ENCODE measurements at regions not wholly inside any gene's neighbourhood (a gene's known extent, or its start where the extent isn't known, plus 50 kb on each side); places are given as distances from the start of the nearest gene placed in this dataset.
A peak's percentile ranks its signal among the peaks of the same experiment; 100 is the strongest.

DNA sequence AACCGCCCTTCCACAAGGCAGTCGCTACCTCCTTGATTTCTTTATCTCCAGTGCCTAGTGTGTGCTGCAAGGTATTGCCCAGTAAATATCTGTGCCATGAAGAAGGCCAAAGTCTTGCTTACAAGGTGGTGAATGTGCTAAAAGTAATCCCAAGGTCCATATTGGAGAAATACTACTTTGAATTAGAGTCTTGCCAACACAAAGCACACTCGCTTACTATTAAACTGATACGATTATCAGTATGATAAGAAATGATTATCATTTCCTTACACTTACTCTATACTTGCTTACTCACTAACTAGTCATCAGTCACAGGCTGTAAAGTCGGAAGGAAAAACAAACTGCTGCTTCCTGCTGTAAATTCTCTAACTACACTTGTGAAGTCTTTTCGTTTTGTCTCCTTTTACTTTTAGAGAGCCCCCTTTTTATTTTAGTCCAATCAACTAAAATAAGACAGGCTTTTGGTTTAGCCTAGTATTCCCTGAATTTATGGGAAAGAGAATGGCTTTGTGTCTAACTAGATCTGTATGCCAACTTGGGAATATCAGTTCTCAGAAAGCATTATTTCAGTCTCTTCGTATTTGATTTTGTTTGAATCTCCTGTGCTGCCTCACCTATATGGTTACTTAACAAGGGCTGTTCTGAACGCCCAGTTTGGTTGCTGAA lies 107.1 kb upstream of the TSC22D2 start:
- no peaks in the 10 kb centered on the region for H3K9me3 ChIP-seq (ENCODE audit: control insufficient read depth, low read depth, low read length)
- no peak overlapping the region for H2AFZ ChIP-seq (ENCODE audit: control insufficient read depth, low read length)
- no peaks in the 10 kb centered on the region for H3K27me3 ChIP-seq (ENCODE audit: control insufficient read depth, extremely low read depth, insufficient read depth, low read length)
- dilution Hi-C loops (cut with MboI; ENCODE audit: extremely low pct_ligation_motif_present, low sequenced_read_pairs) = no loop called here
- H3K4me2 ChIP-seq (ENCODE audit: control insufficient read depth, extremely low read depth, insufficient read depth, low read depth, low read length) = peak overlapping the region; percentile 39
- DNase-seq (ENCODE audit: low read depth, low spot score) (no peak), FAIRE-seq (peak; percentile 74)
- H3K36me3 ChIP-seq (ENCODE audit: control insufficient read depth in 2 of 2, extremely low read depth in 1 of 2, insufficient read depth in 2 of 2, low read length in 2 of 2) = no peaks in the 10 kb centered on the region
- no peak overlapping the region for H3K4me3 ChIP-seq (ENCODE audit: control insufficient read depth in 2 of 3, extremely low read depth in 1 of 3, insufficient read depth in 2 of 3, low read depth in 1 of 3, low read length in 3 of 3)
- peaks cover 12% of the 10 kb centered on the region for H3K4me1 ChIP-seq (ENCODE audit: control insufficient read depth, extremely low read depth, insufficient read depth, low read length)
- H3K9ac ChIP-seq (ENCODE audit: control insufficient read depth, extremely low read depth, insufficient read depth, low read length) = no peak overlapping the region
- TF ChIP-seq EZH2 (IDR thresholded peaks at IDR 0.05; ENCODE audit: low read length) = no peak
- TF ChIP-seq, protein P1, sequence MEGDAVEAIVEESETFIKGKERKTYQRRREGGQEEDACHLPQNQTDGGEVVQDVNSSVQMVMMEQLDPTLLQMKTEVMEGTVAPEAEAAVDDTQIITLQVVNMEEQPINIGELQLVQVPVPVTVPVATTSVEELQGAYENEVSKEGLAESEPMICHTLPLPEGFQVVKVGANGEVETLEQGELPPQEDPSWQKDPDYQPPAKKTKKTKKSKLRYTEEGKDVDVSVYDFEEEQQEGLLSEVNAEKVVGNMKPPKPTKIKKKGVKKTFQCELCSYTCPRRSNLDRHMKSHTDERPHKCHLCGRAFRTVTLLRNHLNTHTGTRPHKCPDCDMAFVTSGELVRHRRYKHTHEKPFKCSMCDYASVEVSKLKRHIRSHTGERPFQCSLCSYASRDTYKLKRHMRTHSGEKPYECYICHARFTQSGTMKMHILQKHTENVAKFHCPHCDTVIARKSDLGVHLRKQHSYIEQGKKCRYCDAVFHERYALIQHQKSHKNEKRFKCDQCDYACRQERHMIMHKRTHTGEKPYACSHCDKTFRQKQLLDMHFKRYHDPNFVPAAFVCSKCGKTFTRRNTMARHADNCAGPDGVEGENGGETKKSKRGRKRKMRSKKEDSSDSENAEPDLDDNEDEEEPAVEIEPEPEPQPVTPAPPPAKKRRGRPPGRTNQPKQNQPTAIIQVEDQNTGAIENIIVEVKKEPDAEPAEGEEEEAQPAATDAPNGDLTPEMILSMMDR (optimal IDR thresholded peaks at IDR 0.05 in 1 of 3, IDR thresholded peaks at IDR 0.05 in 1 of 3, conservative IDR thresholded peaks at IDR 0.05 in 1 of 3; ENCODE audit: extremely low read depth in 1 of 3, insufficient read depth in 2 of 3, low read length in 3 of 3) = no peak
- no peaks in the 10 kb centered on the region for H4K20me1 ChIP-seq (ENCODE audit: control insufficient read depth, extremely low read depth, insufficient read depth, low read length)
- H3K79me2 ChIP-seq (ENCODE audit: control insufficient read depth, insufficient read depth, low read length) = no peaks in the 10 kb centered on the region
- peak overlapping the region; percentile 45 for H3K27ac ChIP-seq (ENCODE audit: control insufficient read depth, insufficient read depth, low read length)
- no peaks in the 10 kb centered on the region for H3K9me1 ChIP-seq (ENCODE audit: control insufficient read depth, extremely low read depth, insufficient read depth, low read length)

DNA sequence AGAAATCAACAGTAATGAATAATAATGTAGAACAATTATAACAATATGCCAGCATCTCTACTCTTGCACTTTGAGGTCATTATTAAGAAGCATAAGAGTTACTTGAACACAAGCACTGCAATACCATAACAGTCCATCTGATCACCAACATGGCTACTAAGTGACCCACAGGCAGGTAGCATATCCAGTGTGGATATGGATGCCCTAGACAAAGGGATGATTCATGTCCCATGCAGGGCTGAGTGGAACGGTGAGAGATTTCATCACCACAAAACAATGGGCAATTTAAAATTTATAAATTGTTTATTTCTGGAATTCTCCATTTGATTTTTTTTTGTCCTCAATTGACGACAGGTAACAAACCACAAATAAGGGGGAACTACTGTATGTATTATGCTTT lies 107.7 kb upstream of the TSC22D2 start:
- no peak overlapping the region for H2AFZ ChIP-seq (ENCODE audit: control insufficient read depth, low read length)
- no peaks in the 10 kb centered on the region for H3K9me3 ChIP-seq (ENCODE audit: control insufficient read depth, low read depth, low read length)
- FAIRE-seq (no peak), DNase-seq (ENCODE audit: low read depth, low spot score) (peak; percentile 33)
- peak overlapping the region; percentile 39 for H3K4me2 ChIP-seq (ENCODE audit: control insufficient read depth, extremely low read depth, insufficient read depth, low read depth, low read length)
- no peak overlapping the region for H3K4me3 ChIP-seq (ENCODE audit: control insufficient read depth in 2 of 3, extremely low read depth in 1 of 3, insufficient read depth in 2 of 3, low read depth in 1 of 3, low read length in 3 of 3)
- no peaks in the 10 kb centered on the region for H3K36me3 ChIP-seq (ENCODE audit: control insufficient read depth in 2 of 2, extremely low read depth in 1 of 2, insufficient read depth in 2 of 2, low read length in 2 of 2)
- no peaks in the 10 kb centered on the region for H3K79me2 ChIP-seq (ENCODE audit: control insufficient read depth, insufficient read depth, low read length)
- H3K27ac ChIP-seq (ENCODE audit: control insufficient read depth, insufficient read depth, low read length) = peak overlapping the region; percentile 45
- H3K9ac ChIP-seq (ENCODE audit: control insufficient read depth, extremely low read depth, insufficient read depth, low read length) = no peak overlapping the region
- TF ChIP-seq, protein P1 (optimal IDR thresholded peaks at IDR 0.05 in 1 of 3, IDR thresholded peaks at IDR 0.05 in 1 of 3, conservative IDR thresholded peaks at IDR 0.05 in 1 of 3; ENCODE audit: extremely low read depth in 1 of 3, insufficient read depth in 2 of 3, low read length in 3 of 3) = no peak
- TF ChIP-seq EZH2 (IDR thresholded peaks at IDR 0.05; ENCODE audit: low read length) = no peak
- no peaks in the 10 kb centered on the region for H3K9me1 ChIP-seq (ENCODE audit: control insufficient read depth, extremely low read depth, insufficient read depth, low read length)
- dilution Hi-C loops (cut with MboI; ENCODE audit: extremely low pct_ligation_motif_present, low sequenced_read_pairs) = no loop called here
- no peaks in the 10 kb centered on the region for H3K27me3 ChIP-seq (ENCODE audit: control insufficient read depth, extremely low read depth, insufficient read depth, low read length)
- no peaks in the 10 kb centered on the region for H4K20me1 ChIP-seq (ENCODE audit: control insufficient read depth, extremely low read depth, insufficient read depth, low read length)
- H3K4me1 ChIP-seq (ENCODE audit: control insufficient read depth, extremely low read depth, insufficient read depth, low read length) = peaks cover 12% of the 10 kb centered on the region
